Progenitor cell of endocrine pancreas (in vitro differentiated cells): ENCODE measurements at regions not wholly inside any gene's neighbourhood (a gene's known extent, or its start where the extent isn't known, plus 50 kb on each side); places are given as distances from the start of the nearest gene placed in this dataset.

Experiments used
- DNase-seq: peaks from one replicate; pipeline ENCODE4 v3.0.0; 2021; ENCODE audit warnings: low spot score; ENCODE audit not compliant: unreplicated experiment
- H3K27ac Mint-ChIP-seq: 2 replicates; pipeline ENCODE4 v1.8.0; 2021; ENCODE audit warnings: mild to moderate bottlenecking, moderate library complexity, mixed read lengths
- H3K27me3 Mint-ChIP-seq: 2 replicates; pipeline ENCODE4 v1.8.0; 2021; ENCODE audit warnings: mixed read lengths
- H3K36me3 Mint-ChIP-seq: 2 replicates; pipeline ENCODE4 v1.8.0; 2022; ENCODE audit warnings: mixed read lengths; ENCODE audit not compliant: insufficient read depth
- H3K4me1 Mint-ChIP-seq: 2 replicates; pipeline ENCODE4 v1.8.0; 2021; ENCODE audit warnings: low read depth, mixed read lengths
- H3K4me3 Mint-ChIP-seq: 2 replicates; pipeline ENCODE4 v1.8.0; 2021; ENCODE audit warnings: low read depth, mild to moderate bottlenecking, moderate library complexity, mixed read lengths
- H3K9me3 Mint-ChIP-seq: 2 replicates; pipeline ENCODE4 v1.8.0; 2021; ENCODE audit warnings: low read depth, mixed read lengths
- TF ChIP-seq, protein P1 (sequence below): fragments of 200-600 bp; sonication (generic); IDR thresholded peaks from one replicate; pipeline ENCODE4 v1.5.0; 2021; ENCODE audit warnings: antibody characterized with exemption, mild to moderate bottlenecking; ENCODE audit not compliant: unreplicated experiment

DNA sequence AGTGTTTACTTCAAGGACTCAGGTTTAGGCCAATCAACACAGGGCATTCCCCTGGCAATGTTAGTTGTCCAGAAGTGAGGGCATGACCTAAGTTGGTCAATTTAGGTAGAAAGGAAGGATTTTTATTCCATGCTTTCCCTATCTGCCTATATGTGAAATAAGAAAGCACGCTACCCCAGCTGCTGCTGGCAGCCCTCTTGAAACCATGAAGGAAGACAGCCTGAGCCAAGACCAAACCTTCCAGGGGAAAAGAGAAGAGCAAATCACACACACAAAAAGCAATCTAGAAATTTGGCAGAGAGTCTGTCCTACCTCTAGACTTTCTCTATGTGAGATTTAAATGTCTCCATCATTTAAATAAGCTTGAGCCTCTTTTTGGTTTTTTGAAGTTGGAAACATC lies 387.6 kb downstream of the TNS1 start:
- Mint-ChIP-seq H3K4me1 (peaks cover 24% of the 10 kb centered on the region), H3K4me3 (no peak overlapping the region), H3K27me3 (no peaks in the 10 kb centered on the region)

DNA sequence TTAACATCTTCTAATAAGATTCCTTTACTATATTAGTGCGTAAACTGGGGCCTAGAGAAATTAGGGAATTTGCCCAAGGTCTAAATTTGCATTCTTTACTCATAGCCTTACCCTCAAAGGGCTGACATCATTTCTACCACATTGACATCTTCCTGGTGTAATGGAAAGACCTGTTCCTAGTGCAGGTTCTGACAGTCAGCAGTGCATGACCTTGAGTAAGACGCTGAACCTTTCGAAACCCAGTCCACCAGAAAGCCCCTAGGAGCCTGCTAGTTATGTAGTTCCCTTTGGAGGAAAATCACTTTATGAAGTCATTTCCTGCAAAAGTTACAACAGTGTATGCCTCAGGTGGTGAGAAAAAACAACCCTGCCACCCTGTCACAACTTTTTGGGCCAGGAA lies 388.3 kb downstream of the TNS1 start:
- Mint-ChIP-seq H3K9me3 (no peaks in the 10 kb centered on the region), H3K36me3 (no peaks in the 10 kb centered on the region), H3K4me3 (no peak overlapping the region), H3K27me3 (no peaks in the 10 kb centered on the region), H3K4me1 (peaks cover 31% of the 10 kb centered on the region), H3K27ac (no peak overlapping the region)
- no peak for DNase-seq
- TF ChIP-seq, protein P1, sequence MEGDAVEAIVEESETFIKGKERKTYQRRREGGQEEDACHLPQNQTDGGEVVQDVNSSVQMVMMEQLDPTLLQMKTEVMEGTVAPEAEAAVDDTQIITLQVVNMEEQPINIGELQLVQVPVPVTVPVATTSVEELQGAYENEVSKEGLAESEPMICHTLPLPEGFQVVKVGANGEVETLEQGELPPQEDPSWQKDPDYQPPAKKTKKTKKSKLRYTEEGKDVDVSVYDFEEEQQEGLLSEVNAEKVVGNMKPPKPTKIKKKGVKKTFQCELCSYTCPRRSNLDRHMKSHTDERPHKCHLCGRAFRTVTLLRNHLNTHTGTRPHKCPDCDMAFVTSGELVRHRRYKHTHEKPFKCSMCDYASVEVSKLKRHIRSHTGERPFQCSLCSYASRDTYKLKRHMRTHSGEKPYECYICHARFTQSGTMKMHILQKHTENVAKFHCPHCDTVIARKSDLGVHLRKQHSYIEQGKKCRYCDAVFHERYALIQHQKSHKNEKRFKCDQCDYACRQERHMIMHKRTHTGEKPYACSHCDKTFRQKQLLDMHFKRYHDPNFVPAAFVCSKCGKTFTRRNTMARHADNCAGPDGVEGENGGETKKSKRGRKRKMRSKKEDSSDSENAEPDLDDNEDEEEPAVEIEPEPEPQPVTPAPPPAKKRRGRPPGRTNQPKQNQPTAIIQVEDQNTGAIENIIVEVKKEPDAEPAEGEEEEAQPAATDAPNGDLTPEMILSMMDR, result no peak

More for the DNA sequence above, 387.6 kb downstream of the TNS1 start:
- no peak overlapping the region for H3K27ac Mint-ChIP-seq
- DNase-seq, result no peak
- TF ChIP-seq, protein P1, result no peak
- no peaks in the 10 kb centered on the region for H3K9me3 Mint-ChIP-seq
- no peaks in the 10 kb centered on the region for H3K36me3 Mint-ChIP-seq

DNA sequence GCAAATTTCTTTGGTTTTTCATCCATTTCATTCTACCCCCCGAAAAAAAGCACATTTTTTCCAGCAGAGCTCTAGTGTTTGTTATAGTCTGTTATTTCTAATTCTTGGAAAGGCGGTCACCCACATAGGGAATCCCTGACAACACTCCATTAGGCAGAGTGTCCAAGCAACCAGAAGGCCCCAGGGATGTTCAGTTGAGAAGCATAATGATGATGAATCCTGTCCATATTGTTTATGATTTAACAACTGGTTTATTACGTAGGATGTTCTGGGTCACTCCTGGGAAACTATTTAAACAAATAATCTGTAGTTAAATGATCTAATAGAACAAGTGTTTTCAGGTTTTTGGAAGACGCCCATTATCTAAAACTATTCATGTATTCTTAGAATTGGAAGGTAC lies 388.7 kb downstream of the TNS1 start:
- TF ChIP-seq, protein P1, result no peak
- DNase-seq, result no peak
- Mint-ChIP-seq H3K27ac (no peak overlapping the region), H3K27me3 (no peaks in the 10 kb centered on the region), H3K36me3 (no peaks in the 10 kb centered on the region), H3K9me3 (no peaks in the 10 kb centered on the region), H3K4me1 (peaks cover 32% of the 10 kb centered on the region), H3K4me3 (no peak overlapping the region)

DNA sequence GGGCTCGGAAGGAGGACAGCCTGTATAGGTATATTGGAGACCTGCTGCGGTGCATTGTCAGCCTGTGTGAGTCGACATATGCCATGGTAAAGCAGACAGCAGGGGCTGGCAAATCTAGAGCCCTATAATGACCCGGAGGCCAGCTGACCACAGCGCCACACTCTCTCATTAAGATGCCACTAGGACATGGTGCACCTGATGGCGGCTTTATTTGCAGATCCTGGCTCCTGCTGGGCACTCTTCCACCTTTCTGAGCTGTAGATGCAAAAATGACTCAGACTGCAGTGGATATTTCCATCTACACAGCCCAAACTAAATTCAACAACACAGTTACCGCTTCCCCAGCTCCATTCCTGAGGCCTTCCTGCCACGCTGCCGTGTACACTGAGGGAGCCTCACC lies 389.9 kb downstream of the TNS1 start:
- H3K4me3 Mint-ChIP-seq, result no peak overlapping the region
- H3K4me1 Mint-ChIP-seq, result peaks cover 26% of the 10 kb centered on the region
- no peak overlapping the region for H3K27ac Mint-ChIP-seq
- peaks cover 3% of the 10 kb centered on the region for H3K27me3 Mint-ChIP-seq
- TF ChIP-seq, protein P1, result no peak
- no peaks in the 10 kb centered on the region for H3K9me3 Mint-ChIP-seq
- no peak for DNase-seq
- no peaks in the 10 kb centered on the region for H3K36me3 Mint-ChIP-seq

DNA sequence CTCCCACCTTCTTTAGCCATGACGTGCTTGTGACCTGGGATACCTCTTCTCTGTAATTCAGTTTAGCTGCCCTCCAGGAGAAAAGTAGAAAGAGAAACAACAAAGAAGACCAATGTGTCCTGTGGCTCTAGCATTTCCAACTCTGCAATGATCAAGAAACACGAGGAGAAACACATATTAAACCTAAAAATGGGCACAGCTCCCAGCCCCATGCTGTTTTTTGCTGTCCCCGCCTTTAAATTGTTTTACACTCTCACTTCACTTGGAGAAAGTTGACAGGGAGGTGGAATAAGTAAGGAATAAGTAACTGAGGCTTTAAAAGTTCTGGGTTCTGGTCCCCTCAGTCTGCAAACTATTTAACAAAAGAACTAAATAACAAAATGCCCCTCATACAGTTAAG lies 390.6 kb downstream of the TNS1 start:
- Mint-ChIP-seq H3K4me1 (peaks cover 20% of the 10 kb centered on the region), H3K4me3 (no peak overlapping the region), H3K9me3 (no peaks in the 10 kb centered on the region), H3K36me3 (no peaks in the 10 kb centered on the region), H3K27ac (no peak overlapping the region), H3K27me3 (peaks cover 3% of the 10 kb centered on the region)
- TF ChIP-seq, protein P1, result no peak
- DNase-seq, result no peak
